Activated CD4-positive, alpha-beta T cell treated with anti-CD3 and anti-CD28 coated beads for 4 hours (primary cell): ENCODE measurements at regions not wholly inside any gene's neighbourhood (a gene's known extent, or its start where the extent isn't known, plus 50 kb on each side); places are given as distances from the start of the nearest gene placed in this dataset.
"Not testable (repeated sequence)": the region's sequence is repeated elsewhere in the genome, so short reads cannot be mapped to it uniquely, and the experiment has no call there.

Experiments
- DNase-seq, 2 donors: peaks; one replicate each; pipeline ENCODE4 v3.0.0-alpha.2; 2020

DNA sequence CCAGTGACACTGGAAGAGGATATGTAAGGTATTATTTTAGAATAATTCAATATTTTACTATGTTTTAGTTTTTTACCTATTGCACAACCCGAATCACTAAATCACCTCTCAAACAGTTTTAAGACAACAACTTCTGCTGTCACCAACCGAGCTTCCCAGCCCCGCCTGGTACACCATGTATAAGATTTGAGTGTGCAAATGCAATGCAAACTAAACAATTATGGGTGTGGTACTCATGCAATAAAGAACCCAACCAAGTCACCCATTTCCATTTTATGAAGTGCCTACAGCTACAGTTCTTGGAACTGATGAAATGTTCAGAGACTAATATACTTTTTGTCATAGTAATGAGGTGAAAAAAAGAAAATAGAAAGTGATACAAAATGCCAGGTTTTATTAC, 256.2 kb downstream of the TAFA4 start:
- no peak for DNase-seq

DNA sequence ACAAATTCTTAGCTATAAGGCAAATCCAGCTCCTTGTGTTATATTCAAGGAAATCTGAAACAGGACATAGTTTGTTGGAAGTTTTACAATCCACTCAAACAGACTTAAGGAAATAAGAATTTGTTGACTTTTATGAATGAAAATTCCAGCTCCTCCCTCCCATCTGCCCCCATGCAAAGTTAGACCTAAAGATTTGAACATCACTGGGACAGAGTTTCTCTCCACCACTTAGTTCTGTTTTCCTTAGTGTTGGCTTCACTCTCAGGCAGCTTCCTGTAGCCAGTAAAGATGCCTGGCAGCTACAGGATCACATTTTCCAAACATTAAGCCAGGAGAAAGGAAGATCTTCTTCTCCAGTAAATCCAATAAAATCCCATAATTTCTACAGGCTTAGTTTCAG, 265.0 kb downstream of the TAFA4 start:
- DNase-seq, result no peak

DNA sequence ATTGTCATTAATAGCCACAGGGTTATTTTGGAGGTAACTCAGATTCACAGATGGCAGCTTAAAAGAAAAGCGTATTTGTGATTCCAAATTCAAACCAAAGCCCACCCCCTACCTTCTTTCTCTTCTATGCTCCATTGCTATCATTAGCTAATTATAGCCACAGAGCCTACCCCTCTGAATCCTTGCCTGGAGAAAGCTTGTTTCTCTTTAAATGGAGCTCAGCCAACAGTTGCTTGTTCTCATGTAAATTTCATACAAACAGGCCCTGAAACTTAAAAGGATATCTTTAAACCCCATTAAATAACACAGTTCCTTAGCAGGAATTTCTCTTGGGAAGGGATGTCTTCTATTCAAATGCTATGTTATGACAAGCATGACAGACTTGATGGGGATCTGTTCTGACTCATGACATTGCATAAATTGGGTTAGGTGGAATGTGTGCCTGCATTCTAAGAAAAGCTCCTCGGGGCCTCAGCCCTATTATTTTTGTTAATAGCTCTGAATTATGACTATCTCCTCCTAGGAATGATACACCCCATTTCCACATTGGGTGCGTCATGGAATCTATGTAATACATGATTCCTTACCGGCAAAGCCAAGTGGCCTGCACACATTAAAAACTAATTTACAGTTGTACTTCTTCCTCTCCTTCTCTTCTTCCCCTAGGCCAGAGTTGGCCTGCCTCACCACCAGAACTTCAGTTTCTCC, 265.8 kb downstream of the TAFA4 start:
- DNase-seq, result no peak

DNA sequence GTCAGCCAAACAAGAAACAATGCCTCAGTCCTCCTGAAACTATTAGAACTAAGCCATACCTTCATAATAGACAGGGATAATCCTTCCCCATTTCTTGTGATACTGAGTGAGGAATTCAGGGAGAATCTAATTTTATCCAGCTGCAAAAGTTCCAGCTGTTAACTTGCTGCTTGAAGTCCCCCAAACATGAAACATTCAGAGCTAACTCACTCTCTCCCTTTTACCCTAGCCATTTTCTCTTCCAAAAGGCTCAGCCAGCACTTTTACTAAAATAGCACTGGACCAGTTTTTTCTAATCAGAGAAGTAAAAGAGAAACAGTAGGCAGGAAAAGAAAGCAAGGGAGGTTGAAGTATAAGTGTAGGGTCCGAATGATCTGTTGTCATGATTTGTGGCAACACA, 268.1 kb downstream of the TAFA4 start:
- DNase-seq, result no peak

DNA sequence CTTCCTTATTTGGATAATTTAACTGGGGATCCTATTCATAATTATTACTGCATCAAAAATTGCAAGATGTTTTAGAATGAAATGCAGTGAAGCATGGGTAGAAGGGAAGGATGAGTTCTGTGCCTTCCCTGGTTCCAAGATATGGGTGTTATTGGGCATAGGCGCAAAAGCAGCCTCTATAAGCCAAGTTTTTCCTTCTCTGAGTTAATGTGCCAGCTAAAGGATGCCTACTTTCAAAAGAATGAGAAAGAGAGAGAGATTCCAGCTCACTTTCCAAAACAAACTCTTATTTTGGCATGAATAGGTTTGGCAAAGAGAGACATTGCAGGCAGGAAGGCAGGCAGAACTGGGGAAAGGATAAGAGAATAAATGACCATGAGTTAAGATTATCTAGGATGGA, 270.2 kb downstream of the TAFA4 start:
- DNase-seq, result no peak

DNA sequence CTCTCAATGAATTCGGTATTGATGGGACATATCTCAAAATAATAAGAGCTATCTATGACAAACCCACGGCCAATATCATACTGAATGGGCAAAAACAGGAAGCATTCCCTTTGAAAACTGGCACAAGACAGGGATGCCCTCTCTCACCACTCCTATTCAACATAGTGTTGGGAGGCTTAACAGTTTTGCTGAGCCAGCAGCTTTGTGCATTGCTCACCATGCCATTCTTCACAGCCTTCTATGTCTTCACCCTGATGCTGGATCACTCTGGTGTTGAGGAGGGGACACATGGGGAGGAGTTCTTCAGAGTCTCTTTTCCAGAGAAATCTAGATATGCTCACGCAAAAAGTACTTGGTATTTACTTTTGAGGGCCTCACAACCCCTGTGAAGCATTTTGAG, 281.7 kb downstream of the TAFA4 start:
- DNase-seq, result not testable (repeated sequence)

DNA sequence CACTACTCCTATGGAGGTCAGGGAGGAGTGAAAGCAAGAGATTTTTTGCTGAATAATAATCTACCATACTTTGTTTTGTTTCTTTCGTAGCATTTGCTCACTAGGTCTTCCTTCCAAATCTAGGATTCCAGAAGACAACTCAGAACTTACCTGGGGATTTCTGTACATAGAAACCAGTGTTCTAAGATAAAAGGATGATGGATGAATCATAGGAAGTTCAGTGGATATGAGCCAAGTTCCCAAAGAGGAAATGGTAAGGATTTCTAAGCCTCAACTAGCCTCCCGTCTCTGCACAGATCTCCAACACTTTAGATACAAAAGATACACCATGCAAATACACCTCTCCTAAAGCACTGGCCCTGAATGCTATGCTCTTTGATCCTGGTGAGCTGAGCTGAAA, 283.9 kb downstream of the TAFA4 start:
- no peak for DNase-seq

DNA sequence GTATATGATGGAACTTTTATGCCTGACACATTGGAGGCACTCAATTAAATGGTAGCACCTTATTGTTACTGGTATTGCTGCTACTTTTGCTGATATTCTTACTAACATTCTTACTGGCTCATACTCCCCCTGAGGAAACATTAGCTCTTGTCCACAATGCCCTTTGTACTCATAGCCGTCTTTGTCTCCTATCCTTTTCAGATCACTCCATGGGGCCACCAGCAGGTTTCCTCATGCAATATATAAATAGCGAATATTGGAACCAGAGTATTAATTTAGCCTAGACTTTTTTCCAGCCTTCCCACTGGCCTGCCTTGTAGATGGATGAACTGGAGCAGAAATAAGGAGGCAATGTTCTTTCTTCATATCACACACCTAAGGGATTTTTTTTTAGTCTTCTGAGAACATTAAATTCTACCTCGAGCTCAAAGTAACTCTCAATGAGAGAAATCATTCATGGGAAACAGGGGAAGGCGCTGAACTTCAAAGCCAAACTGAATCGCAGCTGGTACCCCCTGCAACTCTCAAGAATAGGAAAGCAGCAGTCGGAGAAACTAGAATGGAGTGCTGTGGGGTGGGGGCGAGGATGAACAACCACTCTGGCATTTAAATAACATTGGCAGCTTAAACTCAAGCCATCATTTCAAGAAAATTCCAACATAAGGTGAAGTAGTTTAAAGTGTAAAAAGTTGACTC, 300.3 kb downstream of the TAFA4 start:
- no peak for DNase-seq

DNA sequence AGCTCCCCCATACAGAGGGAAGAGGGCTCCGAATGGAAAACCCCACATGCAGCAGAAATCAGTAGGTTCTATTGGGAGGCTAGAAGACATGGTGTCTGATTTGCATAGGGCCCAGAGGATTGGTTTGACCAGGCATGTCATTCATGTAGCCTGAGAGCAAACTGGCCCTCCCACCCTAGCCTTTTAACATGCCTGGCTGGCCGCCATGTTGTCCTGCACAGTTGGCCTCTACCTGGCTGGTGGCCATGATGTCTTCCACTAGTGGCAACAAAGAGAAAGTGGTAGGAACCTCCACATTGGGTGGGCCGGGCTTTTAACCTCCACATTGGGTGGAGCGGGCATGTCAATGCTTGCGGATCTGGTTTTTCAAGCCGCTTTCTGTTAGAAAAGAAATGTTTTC, 312.1 kb downstream of the TAFA4 start:
- no peak for DNase-seq

DNA sequence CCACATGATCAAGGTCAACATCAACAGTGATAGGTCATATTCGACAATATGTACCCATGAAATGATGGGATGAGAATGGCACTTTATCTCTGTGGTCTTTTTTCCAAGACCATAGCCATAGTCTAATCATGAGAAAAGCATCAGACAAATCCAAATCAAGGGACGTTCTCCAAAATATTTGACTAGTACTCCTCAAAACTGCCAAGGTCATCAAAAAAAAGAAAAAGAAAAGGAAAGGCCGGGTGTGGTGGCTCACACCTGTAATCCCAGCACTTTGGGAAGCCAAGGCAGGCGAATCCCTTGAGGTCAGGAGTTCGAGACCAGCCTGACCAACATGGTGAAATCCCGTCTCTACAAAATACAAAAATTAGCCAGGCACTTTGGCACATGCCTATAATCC, 318.3 kb downstream of the TAFA4 start:
- DNase-seq, result no peak

DNA sequence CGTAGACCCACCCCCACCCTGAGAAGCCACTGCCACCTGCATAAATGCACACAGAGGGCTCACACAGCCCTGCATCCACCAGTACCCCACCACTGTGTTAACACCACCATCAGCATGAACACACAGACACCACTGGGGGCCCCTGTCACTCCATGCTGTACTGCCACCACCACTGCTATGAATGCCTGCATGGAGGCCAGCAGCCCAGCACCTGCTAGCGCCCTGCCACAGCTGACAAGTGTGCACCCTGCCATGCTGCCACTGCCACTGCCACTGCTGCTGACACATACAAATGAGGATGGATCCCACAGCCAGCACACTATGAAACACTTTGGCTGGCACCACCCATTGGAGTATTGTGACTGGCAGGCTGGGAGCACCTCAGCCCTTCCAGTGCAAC, 361.0 kb downstream of the TAFA4 start:
- no peak for DNase-seq

DNA sequence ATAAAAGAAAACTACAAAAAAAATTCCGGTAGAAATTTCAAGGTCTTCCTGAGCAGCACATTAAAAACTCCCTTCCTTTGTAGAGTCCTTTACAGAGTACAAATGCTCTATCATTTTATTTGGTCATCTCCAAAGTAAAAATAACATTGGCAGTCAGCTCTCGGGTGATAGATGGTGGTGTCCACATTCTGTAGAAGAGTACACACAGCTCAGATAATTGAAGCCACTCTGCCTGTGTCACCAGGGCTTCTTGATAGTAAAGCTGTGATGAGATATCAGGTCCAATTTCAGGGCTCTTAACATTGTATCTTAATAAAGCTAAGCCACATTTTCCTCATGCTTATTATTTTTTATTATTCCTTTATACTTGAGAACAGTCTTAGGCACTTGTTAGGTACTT, 371.6 kb downstream of the TAFA4 start:
- no peak for DNase-seq

DNA sequence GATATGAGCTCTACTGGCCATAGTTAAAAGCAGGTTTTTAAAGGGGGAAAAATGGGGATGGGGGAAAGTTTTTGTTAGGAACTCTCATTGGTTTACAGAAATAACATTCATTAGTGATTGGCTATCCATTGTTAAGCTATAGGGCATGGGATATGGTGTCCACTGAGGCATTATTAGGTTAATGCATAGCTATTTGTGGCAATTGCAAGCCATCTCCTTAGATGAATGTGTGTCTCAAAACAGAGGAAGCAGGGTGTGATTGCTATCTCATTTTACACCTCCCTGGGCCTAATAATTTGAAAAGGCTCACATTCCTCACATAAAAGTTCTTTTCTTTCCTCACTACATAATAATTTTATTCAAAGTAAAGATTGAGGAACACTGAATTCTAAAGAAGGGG, 396.6 kb downstream of the TAFA4 start:
- no peak for DNase-seq

DNA sequence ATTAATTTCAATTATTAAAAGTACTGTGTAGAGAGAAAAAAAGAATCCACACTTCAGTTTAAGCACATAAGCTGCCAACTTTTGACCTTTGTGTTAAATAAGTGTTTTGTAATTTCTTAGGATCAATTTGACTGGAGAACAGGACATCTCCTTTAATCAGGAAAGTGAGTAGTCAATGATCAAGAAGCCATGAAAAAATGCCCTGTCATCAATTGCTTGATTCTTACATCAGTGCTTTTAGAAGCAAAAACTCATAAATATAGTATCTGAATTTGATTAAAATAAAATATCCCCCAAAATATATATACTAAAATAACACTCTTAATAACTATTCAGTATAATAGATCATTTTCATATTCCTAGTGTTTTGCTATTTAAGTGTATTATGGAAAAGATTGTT, 409.0 kb downstream of the TAFA4 start:
- DNase-seq, result no peak

DNA sequence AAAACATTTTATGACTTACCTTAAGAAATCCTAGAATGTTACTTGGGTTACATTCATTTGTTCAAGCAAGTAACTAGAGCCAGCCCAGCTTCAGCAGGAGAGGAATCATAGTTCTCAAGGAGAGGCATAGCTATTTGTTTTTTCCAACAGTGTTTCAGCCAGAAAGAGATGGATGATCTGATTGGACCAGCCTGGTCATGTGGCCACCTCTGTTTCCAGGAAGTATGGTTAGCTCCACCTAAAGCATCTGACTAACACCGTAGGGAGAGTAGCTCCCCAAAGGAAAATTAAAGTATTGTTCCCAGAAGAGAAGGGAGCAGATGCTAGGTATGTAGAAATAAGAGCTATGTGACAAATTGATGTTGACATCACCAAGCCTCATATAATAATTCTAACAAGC, 417.1 kb downstream of the TAFA4 start:
- DNase-seq, result no peak

DNA sequence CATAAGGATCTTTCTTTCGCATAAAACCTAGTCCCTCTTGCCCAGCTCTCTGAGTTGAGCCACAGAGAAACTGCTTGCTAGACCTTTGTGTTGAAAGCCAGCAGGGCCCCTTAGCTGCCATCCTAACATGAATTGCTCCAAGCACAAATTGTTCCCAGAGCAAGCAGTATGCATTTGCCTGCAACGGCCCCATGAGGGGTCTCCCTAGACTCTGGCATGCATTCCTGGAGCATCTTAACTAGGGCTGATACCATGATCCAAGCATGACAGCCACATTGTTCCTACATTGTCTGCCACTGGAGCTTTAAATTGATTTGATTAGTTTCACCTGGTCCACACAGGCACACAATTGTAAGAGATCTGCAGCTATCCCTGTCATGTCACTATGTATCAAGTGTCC, 428.1 kb downstream of the TAFA4 start:
- no peak for DNase-seq

DNA sequence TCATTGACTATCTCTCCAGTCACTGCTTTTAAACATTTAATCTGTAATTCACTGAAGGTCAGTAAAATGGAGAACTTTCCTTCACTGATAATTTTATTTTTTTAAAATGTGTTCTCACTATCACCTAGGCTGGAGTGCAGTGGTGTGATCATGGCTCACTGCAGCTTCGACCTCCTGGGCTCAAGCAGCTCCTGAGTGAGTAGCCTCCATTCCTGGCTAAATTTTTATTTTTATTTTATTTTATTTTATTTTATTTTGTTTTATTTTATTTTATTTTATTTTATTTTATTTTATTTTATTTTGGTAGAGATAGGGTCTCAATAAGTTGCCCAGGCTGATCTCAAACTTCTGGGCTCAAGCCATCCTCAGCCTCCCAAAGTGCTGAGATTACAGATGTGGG, 446.5 kb downstream of the TAFA4 start:
- DNase-seq, result not testable (repeated sequence)

DNA sequence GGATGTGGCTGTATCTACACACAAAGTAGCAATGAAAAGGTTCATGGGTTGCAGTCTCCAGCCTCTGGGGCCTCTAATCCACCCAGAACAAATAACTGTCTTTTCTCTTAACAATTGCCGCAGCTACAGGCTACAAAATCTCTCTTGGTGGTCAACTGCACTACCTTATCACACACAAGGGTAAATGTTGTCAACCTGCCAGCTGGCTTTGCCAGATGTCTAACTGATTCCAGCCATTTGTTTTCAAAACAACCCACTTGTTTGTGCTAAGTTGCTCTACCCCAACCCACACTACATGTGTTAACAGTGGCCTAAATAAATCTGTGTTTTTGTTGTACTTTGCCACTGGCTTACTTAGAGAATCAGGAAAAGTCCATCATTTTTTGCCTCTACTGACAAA, 447.3 kb downstream of the TAFA4 start:
- no peak for DNase-seq

DNA sequence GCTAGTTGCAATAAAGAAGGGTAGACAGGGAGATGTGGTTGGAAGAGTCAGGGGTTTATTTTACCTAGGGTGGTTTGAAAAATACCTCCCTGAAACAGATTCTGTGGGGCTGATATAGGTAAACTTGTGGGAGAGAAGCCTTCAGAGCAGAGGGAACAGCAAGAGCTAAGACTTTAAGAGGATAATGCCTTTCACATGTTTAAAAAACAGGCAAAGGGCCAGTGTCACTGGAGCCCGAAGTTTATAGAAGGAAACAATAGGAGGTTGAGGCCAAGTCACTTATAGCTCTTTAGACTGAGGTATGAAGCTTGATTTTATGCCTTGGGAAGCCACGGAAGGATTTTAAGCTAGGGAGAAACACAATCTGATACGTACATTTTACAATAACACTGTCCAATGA, 448.7 kb downstream of the TAFA4 start:
- no peak for DNase-seq

DNA sequence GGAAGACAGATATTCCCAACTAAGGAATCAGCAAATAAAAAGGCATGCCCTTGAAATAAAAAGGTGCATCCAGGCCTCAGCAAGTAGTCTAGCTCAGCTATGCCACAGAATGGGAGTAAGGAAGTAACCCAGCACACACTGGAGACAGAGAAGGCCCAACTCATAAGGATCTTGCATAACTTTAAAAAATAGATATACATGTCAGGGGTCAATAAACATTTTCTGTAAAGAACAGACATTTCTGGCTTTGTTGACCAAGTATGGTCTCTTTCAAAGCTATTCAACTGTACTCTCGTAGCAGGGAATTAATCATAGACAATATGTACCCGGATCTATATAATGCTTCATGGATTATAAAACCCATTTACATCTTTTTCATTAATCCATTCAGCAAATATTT, 449.3 kb downstream of the TAFA4 start:
- DNase-seq, result no peak

DNA sequence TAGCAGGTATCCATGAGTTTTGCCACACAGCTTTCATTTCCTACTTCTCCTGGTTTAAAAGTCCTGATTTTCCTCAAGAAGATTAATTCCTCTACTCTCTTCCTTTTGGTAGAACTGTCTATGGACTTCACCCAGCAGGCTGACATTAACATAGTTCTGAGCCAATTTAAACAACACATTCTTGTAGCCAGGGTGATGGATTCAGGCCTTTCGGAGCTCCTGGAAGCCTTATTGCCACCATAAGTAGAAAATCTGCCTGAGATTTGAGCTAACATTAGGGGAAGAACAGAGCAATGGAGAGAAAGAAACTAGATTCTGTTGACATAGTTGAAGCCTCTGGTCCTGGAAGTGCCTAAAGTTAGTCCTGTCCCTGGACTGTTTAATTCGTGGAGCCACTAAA, 449.8 kb downstream of the TAFA4 start:
- no peak for DNase-seq

DNA sequence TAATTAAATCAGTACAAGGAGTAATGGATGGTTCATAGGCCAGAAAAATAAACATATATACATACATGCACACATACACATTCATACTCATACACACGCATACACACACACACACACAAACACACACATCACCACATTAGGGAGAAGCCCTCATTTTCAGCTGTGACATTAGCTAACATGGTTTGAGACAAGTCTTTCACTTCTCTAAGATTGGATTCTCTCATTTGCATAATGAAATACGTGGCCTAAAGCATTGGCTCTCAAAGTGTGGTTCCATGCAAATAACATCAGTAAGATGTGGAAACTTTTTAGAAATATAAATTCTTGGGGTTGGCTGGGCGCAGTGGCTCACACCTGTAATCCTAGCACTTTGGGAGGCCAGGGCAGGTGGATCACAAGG, 452.6 kb downstream of the TAFA4 start:
- DNase-seq, result no peak

DNA sequence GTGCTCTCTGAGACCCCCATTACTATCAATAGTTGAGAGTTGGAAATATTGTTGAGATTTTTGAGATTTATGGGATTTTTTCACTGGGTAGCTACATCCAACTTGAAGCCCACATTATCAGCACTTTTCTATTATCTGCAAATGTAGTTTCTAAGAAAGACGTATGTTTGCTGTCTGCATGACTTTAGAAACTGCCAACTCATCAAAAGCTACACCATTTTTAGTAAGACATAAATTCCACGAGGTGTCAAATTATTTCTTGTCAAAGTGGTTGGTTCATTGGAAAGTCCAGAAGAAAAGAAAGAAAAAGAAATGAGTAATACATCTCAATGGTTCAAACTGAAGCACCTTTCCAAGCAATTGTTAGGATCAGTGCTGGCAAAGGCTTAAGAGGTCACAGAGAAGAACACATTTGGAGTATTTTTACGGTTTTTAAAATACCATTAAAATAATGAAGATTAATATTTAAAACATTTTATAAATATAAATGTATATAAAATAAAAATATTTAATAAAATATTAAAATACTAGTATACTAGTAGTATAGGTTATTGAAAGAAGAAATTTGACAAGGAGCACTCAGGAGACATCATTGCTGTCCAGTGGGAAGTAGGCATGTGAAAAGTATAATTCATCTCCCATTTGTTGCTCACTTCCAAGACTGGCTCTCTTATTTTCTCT, 463.5 kb downstream of the TAFA4 start:
- DNase-seq, result no peak

DNA sequence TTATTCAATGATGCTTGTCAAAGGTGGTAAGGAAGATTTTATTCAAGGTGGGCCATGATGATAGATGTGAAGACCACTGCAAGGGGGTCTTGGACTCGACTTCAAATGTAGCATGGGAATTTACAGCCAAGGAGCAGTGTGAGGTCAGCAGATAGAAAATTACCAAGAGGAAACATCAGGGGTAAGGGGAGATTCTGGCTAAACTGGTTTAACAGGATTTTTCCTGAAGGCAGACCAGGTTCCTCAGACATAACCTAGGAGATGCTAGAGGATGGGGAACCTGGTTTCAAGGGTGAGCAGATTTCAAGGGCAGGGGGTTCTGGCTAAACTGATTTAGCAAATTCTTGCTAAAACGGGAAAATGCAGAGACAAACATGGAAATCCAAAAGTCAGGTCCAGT, 464.9 kb downstream of the TAFA4 start:
- no peak for DNase-seq

DNA sequence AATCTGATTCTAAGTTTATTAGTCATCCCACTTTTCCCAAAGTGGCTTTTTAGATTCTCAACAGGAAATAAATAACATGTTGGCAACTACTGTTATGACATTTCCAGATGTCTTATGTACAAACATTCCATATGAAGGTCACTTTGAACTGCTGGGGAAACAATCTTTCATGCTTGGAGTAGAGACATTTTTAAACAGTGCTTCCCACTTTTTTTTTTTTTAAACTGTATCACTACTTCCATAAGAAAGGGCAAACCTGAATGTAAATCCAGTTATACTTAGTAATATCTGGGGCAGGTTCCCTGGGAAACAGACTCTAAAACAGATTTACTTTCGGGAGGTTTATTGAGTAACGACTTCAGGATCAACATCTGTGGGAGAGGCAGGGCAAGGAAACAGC, 473.8 kb downstream of the TAFA4 start:
- no peak for DNase-seq
